Medulla oblongata (tissue), 1 donor: ENCODE measurements at regions not wholly inside any gene's neighbourhood (a gene's known extent, or its start where the extent isn't known, plus 50 kb on each side); places are given as distances from the start of the nearest gene placed in this dataset.

Source experiments
- DNase-seq: peaks from one replicate; pipeline ENCODE4 v3.0.0-alpha.2; 2015; ENCODE audit errors: extremely low spot score

DNA sequence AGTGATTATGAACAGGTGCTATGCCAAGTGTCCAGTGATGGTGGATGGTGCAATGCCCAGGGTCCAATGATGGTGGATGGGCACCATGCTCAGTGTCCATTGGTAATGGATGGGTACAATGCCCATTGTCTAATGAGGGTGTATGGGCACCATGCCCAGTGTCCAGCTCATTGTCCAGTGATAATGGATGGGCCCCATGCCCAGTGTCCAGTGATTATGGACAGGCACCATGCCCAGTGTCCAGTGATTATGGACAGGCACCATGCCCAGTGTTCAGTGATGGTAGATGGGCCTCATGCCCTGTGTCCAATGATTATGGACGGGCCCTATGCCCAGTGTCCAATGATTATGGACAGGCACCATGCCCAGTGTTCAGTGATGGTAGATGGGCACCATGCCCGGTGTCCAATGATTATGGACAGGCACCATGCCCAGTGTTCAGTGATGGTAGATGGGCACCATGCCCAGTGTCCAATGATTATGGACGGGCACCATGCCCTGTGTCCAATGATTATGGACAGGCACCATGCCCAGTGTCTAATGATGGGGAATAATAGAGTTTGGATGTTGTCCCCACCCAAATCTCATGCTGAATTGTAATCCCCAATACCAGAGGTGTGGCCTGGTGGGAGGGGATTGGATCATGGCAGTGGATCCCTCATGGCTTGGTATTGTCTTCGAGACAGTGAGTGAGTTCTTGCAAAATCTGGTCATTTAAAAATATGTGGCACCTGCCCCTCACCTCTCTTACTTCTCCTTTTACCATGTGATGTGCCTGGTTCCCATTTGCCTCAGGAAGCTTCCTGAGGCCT is 87.8 kb downstream of the ANKRD10 start:
- no peak for DNase-seq
